B cell (primary cell): ENCODE measurements at regions not wholly inside any gene's neighbourhood (a gene's known extent, or its start where the extent isn't known, plus 50 kb on each side); places are given as distances from the start of the nearest gene placed in this dataset.

Source experiments
- ATAC-seq: fragments of 200-7000 bp; cut with Tn5 transposase; one replicate; pipeline ENCODE4 v1.10.0; 2021; ENCODE audit warnings: low read depth, mild to moderate bottlenecking, moderate number of reproducible peaks, moderate library complexity
- CTCF ChIA-PET: fragments of 350-600 bp; sonication (Branson Sonifier 250); formaldehyde crosslinking; loops from one replicate; lab custom pipeline; 2021; ENCODE audit warnings: antibody characterized with exemption, inconsistent platforms; lab: Charles Lee
- POLR2A ChIA-PET: fragments of 350-600 bp; sonication (Branson Sonifier 250); formaldehyde crosslinking; loops from one replicate; lab custom pipeline; 2021; ENCODE audit warnings: antibody characterized with exemption; lab: Charles Lee
- DNase-seq: peaks from one replicate; pipeline ENCODE4 v3.0.0; 2013
- H2AFZ ChIP-seq: 2 replicates; pipeline ENCODE4 v1.6.1; 2012; ENCODE audit warnings: mild to moderate bottlenecking, low read depth, low read length; ENCODE audit not compliant: insufficient read depth, poor library complexity, severe bottlenecking
- H3K27ac ChIP-seq, 2 donors: 1 replicate in 1 of 2; 2 replicates in 1 of 2; pipeline ENCODE4 v1.5.1; 2012 to 2013; ENCODE audit warnings: low read length in 2 of 2, mild to moderate bottlenecking in 2 of 2, moderate library complexity in 1 of 2
- H3K27me3 ChIP-seq, 4 experiments: fragments of 200-600 bp in 1 of 4; sonication (generic) in 1 of 4; replicated peaks in 1 of 4; 1 replicate in 2 of 4; 2 replicates in 2 of 4; pipeline versions ENCODE4 v1.6.1 to v1.7.0; 2013 to 2016; ENCODE audit warnings: low read length in 3 of 4, mild to moderate bottlenecking in 2 of 4, mixed read lengths in 1 of 4, moderate library complexity in 1 of 4; ENCODE audit not compliant: insufficient read depth in 4 of 4, control insufficient read depth in 3 of 4; ENCODE audit errors: control extremely low read depth in 1 of 4
- H3K36me3 ChIP-seq, 2 experiments: replicated peaks in 1 of 2; 1 replicate in 1 of 2; 2 replicates in 1 of 2; pipeline versions ENCODE4 v1.6.1 to v1.7.1; 2013; ENCODE audit warnings: low read length in 1 of 2; ENCODE audit not compliant: insufficient read depth in 2 of 2, control insufficient read depth in 1 of 2; ENCODE audit errors: control extremely low read depth in 1 of 2, extremely low read depth in 1 of 2
- H3K4me1 ChIP-seq, 2 donors: fragments of 200-600 bp in 1 of 2; sonication (generic) in 1 of 2; 1 replicate in 1 of 2; 2 replicates in 1 of 2; pipeline versions ENCODE4 v1.5.1 to v1.6.1; 2013 to 2017; ENCODE audit warnings: low read length in 2 of 2; ENCODE audit not compliant: control insufficient read depth in 2 of 2, insufficient read depth in 2 of 2
- H3K4me2 ChIP-seq: replicated peaks from 2 replicates; pipeline ENCODE3; 2012; ENCODE audit warnings: mild to moderate bottlenecking, low read depth, low read length; ENCODE audit not compliant: poor library complexity, severe bottlenecking
- H3K4me3 ChIP-seq, 5 experiments: fragments of 200-600 bp in 1 of 5; sonication (generic) in 1 of 5; 1 replicate in 3 of 5; 2 replicates in 2 of 5; pipeline versions ENCODE4 v1.5.1 to v1.7.0; 2011 to 2016; ENCODE audit warnings: low read length in 4 of 5, mild to moderate bottlenecking in 4 of 5, low read depth in 2 of 5, control low read depth in 1 of 5, moderate library complexity in 1 of 5; ENCODE audit not compliant: insufficient read depth in 1 of 5; ENCODE audit errors: control extremely low read depth in 1 of 5, extremely low read depth in 1 of 5
- H3K79me2 ChIP-seq: fragments of 200-600 bp; sonication (generic); one replicate; pipeline ENCODE4 v1.6.0; 2016; ENCODE audit warnings: low read length; ENCODE audit not compliant: control insufficient read depth, insufficient read depth
- H3K9ac ChIP-seq: fragments of 200-600 bp; sonication (generic); 2 replicates; pipeline ENCODE4 v1.6.1; 2017; ENCODE audit warnings: mild to moderate bottlenecking, low read length, moderate library complexity
- H3K9me3 ChIP-seq, 3 donors: one replicate each; pipeline versions ENCODE4 v1.6.1 to v1.7.1; 2013; ENCODE audit warnings: low read length in 2 of 3; ENCODE audit not compliant: control insufficient read depth in 2 of 3, insufficient read depth in 1 of 3; ENCODE audit errors: control extremely low read depth in 1 of 3
- H4K20me1 ChIP-seq: 2 replicates; pipeline ENCODE4 v1.6.0; 2012; ENCODE audit warnings: mild to moderate bottlenecking, low read length; ENCODE audit not compliant: insufficient read depth, control insufficient read depth, poor library complexity, severe bottlenecking
- H3K27ac Mint-ChIP-seq: one replicate; pipeline ENCODE4 v1.8.0; 2021; ENCODE audit warnings: mixed read lengths
- H3K27me3 Mint-ChIP-seq: one replicate; pipeline ENCODE4 v1.8.0; 2021; ENCODE audit warnings: mixed read lengths
- H3K4me1 Mint-ChIP-seq: one replicate; pipeline ENCODE4 v1.8.0; 2021; ENCODE audit warnings: mixed read lengths
- H3K4me3 Mint-ChIP-seq: one replicate; pipeline ENCODE4 v1.8.0; 2021; ENCODE audit warnings: mixed read lengths
- H3K9me3 Mint-ChIP-seq: one replicate; pipeline ENCODE4 v1.8.0; 2022; ENCODE audit warnings: mixed read lengths; ENCODE audit not compliant: insufficient read depth
- CTCF ChIP-seq: fragments of 200-600 bp; IDR thresholded peaks from one replicate; pipeline ENCODE4 v1.8.0; 2022; ENCODE audit warnings: antibody characterized with exemption, mild to moderate bottlenecking
- EZH2 ChIP-seq: IDR thresholded peaks from 2 replicates; pipeline ENCODE4 v1.6.1; 2012; ENCODE audit warnings: borderline replicate concordance, low read depth, mild to moderate bottlenecking, moderate library complexity, low read length; ENCODE audit not compliant: insufficient read depth, poor library complexity, severe bottlenecking
- WGBS: methylation state at CpG from one replicate; pipeline ENCODE4 v1.1.5; 2013; ENCODE audit warnings: missing lambda C conversion rate; ENCODE audit not compliant: insufficient coverage; 5-methylcytosine and 5-hydroxymethylcytosine counted together
- intact Hi-C: fragments of 100-400 bp; cut with micrococcal nuclease; formaldehyde crosslinking; loops from one replicate; pipeline ENCODE4 v1.10.0; 2022

GRCh38 chr7:53500076-53500475, 464.6 kb downstream of the POM121L12 start:
- intact Hi-C loops = no loop called here
- no CpG with 5 or more reads among the region's 1 CpG for WGBS

GRCh38 chr7:53504914-53505313, 469.5 kb downstream of the POM121L12 start:
- Histone ChIP-seq H3K4me2 (no peak overlapping the region), H3K79me2 (no peaks in the 10 kb centered on the region), H3K4me3 (no peak overlapping the region), H3K36me3 (no peaks in the 10 kb centered on the region), H3K4me1 (no peaks in the 10 kb centered on the region), H3K9ac (no peak overlapping the region), H3K27ac (no peak overlapping the region), H2AFZ (no peak overlapping the region), H3K9me3 (peaks cover 0 to 5% (median 0%) of the 10 kb centered on the region in 3 donors), H3K27me3 (no peaks in the 10 kb centered on the region), H4K20me1 (no peaks in the 10 kb centered on the region)
- ChIA-PET POLR2A (no interaction called here), CTCF (no interaction called here)
- no peak for TF ChIP-seq CTCF
- TF ChIP-seq EZH2 = no peak
- Mint-ChIP-seq H3K27me3 (no peaks in the 10 kb centered on the region), H3K9me3 (peaks cover 3% of the 10 kb centered on the region), H3K4me1 (no peaks in the 10 kb centered on the region), H3K27ac (no peak overlapping the region), H3K4me3 (no peak overlapping the region)
- DNase-seq = no peak
- no peak for ATAC-seq
- intact Hi-C loops = no loop called here
- no CpG with 5 or more reads among the region's 3 CpGs for WGBS

More at GRCh38 chr7:53500076-53500475, 464.6 kb downstream of the POM121L12 start:
- ATAC-seq = no peak
- no peak for TF ChIP-seq EZH2
- H3K27me3 ChIP-seq = no peaks in the 10 kb centered on the region
- H3K4me3 Mint-ChIP-seq = no peak overlapping the region
- H3K4me1 ChIP-seq = no peaks in the 10 kb centered on the region
- no peaks in the 10 kb centered on the region for H4K20me1 ChIP-seq
- no peak overlapping the region for H3K27ac Mint-ChIP-seq
- CTCF ChIA-PET = no interaction called here
- no peaks in the 10 kb centered on the region for H3K27me3 Mint-ChIP-seq
- H3K9me3 Mint-ChIP-seq = peaks cover 6% of the 10 kb centered on the region
- H3K9me3 ChIP-seq = peaks cover 0 to 8% (median 0%) of the 10 kb centered on the region in 3 donors
- H3K4me1 Mint-ChIP-seq = no peaks in the 10 kb centered on the region
- H3K27ac ChIP-seq = no peak overlapping the region
- no peak overlapping the region for H3K9ac ChIP-seq
- H3K79me2 ChIP-seq = no peaks in the 10 kb centered on the region
- H2AFZ ChIP-seq = no peak overlapping the region
- POLR2A ChIA-PET = no interaction called here
- H3K4me3 ChIP-seq = no peak overlapping the region
- H3K36me3 ChIP-seq = no peaks in the 10 kb centered on the region
- no peak overlapping the region for H3K4me2 ChIP-seq
- DNase-seq = no peak
